IMR-90 (cell line): ENCODE measurements at regions not wholly inside any gene's neighbourhood (a gene's known extent, or its start where the extent isn't known, plus 50 kb on each side); places are given as distances from the start of the nearest gene placed in this dataset.

ENCODE experiments used
- ATAC-seq: fragments of 200-7000 bp; cut with Tn5 transposase; 2 replicates; pipeline ENCODE4 v1.9.1; 2020; ENCODE audit warnings: low read depth, mild to moderate bottlenecking, moderate library complexity
- BruUV-seq: library from RNA; stranded (reverse); fragments of 400-500 nt; replicated peaks from 2 replicates; lab custom pipeline; 2021; lab: Mats Ljungman, UMichigan
- CTCF ChIA-PET: fragments of 300-600 bp; formaldehyde crosslinking; extraction: SDS; loops from one replicate; lab custom pipeline; 2021; ENCODE audit warnings: antibody characterized with exemption; lab: Yijun Ruan, JAX
- POLR2A ChIA-PET: fragments of 300-600 bp; sonication (Branson Sonifier 250); formaldehyde crosslinking; loops from one replicate; lab custom pipeline; 2022; ENCODE audit warnings: antibody characterized with exemption; ENCODE audit not compliant: unreplicated experiment; lab: Charles Lee
- DNase-seq: peaks from one replicate; pipeline ENCODE4 v3.0.0; 2013
- H2AFZ ChIP-seq: replicated peaks from 2 replicates; pipeline ENCODE3; 2013; ENCODE audit warnings: low read length, mild to moderate bottlenecking; ENCODE audit not compliant: poor library complexity
- H2AK5ac ChIP-seq: 2 replicates; pipeline ENCODE4 v1.6.1; 2013; ENCODE audit warnings: low read depth, low read length, inconsistent platforms
- H2AK9ac ChIP-seq: replicated peaks from 2 replicates; pipeline ENCODE3; 2013; ENCODE audit warnings: mild to moderate bottlenecking, low read depth, low read length, moderate library complexity; ENCODE audit not compliant: poor library complexity
- H2BK120ac ChIP-seq: 2 replicates; pipeline ENCODE4 v1.6.1; 2013; ENCODE audit warnings: low read depth, low read length, inconsistent platforms
- H2BK15ac ChIP-seq: 3 replicates; pipeline ENCODE4 v1.6.1; 2013; ENCODE audit warnings: low read depth, low read length, inconsistent platforms
- H2BK20ac ChIP-seq: 2 replicates; pipeline ENCODE4 v1.6.1; 2013; ENCODE audit warnings: low read depth, mild to moderate bottlenecking, inconsistent platforms, low read length, moderate library complexity
- H2BK5ac ChIP-seq: 2 replicates; pipeline ENCODE4 v1.6.1; 2013; ENCODE audit warnings: mild to moderate bottlenecking, low read depth, low read length, inconsistent platforms; ENCODE audit not compliant: poor library complexity, severe bottlenecking
- H3K14ac ChIP-seq: replicated peaks from 2 replicates; pipeline ENCODE4 v1.6.1; 2013; ENCODE audit warnings: low read depth, low read length, inconsistent platforms
- H3K18ac ChIP-seq: 2 replicates; pipeline ENCODE4 v1.6.1; 2013; ENCODE audit warnings: low read depth, low read length, control low read depth
- H3K23ac ChIP-seq: 2 replicates; pipeline ENCODE4 v1.6.1; 2013; ENCODE audit warnings: low read depth, low read length, inconsistent platforms
- H3K27ac ChIP-seq: 2 replicates; pipeline ENCODE4 v1.5.1; 2013; ENCODE audit warnings: mild to moderate bottlenecking, control low read depth, low read length; ENCODE audit not compliant: insufficient read depth
- H3K27me3 ChIP-seq: 2 replicates; pipeline ENCODE4 v1.6.1; 2013; ENCODE audit warnings: low read length; ENCODE audit not compliant: control insufficient read depth, insufficient read depth
- H3K36me3 ChIP-seq: 2 replicates; pipeline ENCODE4 v1.6.1; 2013; ENCODE audit warnings: low read length, mixed read lengths; ENCODE audit not compliant: control insufficient read depth, insufficient read depth
- H3K4ac ChIP-seq: 2 replicates; pipeline ENCODE4 v1.6.1; 2013; ENCODE audit warnings: low read depth, low read length, inconsistent platforms
- H3K4me1 ChIP-seq: 2 replicates; pipeline ENCODE4 v1.6.1; 2013; ENCODE audit warnings: low read length, mixed read lengths; ENCODE audit not compliant: control insufficient read depth, insufficient read depth
- H3K4me2 ChIP-seq: 2 replicates; pipeline ENCODE4 v1.6.1; 2013; ENCODE audit warnings: low read depth, mild to moderate bottlenecking, control low read depth, low read length, moderate library complexity
- H3K4me3 ChIP-seq: 2 replicates; pipeline ENCODE4 v1.5.1; 2013; ENCODE audit warnings: low read depth, mild to moderate bottlenecking, control low read depth, low read length, moderate library complexity; ENCODE audit not compliant: insufficient read depth
- H3K56ac ChIP-seq: 2 replicates; pipeline ENCODE4 v1.6.1; 2013; ENCODE audit warnings: low read length, inconsistent platforms; ENCODE audit not compliant: insufficient read depth; ENCODE audit errors: extremely low read depth
- H3K79me1 ChIP-seq, 2 experiments: 2 replicates each; pipeline ENCODE4 v1.6.1; 2013; ENCODE audit warnings: low read length in 2 of 2, inconsistent platforms in 1 of 2, low read depth in 1 of 2
- H3K9ac ChIP-seq: 2 replicates; pipeline ENCODE4 v1.6.1; 2013; ENCODE audit warnings: low read depth, low read length, control low read depth
- H3K9me1 ChIP-seq: 2 replicates; pipeline ENCODE4 v1.6.1; 2013; ENCODE audit warnings: low read length, inconsistent platforms; ENCODE audit not compliant: insufficient read depth
- H3K9me3 ChIP-seq: 2 replicates; pipeline ENCODE4 v1.6.1; 2013; ENCODE audit warnings: low read length; ENCODE audit not compliant: control insufficient read depth, insufficient read depth
- H4K20me1 ChIP-seq: 2 replicates; pipeline ENCODE4 v1.6.1; 2013; ENCODE audit warnings: low read length, inconsistent platforms; ENCODE audit not compliant: insufficient read depth
- H4K5ac ChIP-seq: 2 replicates; pipeline ENCODE4 v1.6.1; 2013; ENCODE audit warnings: mild to moderate bottlenecking, low read depth, low read length, control low read depth
- H4K8ac ChIP-seq, 2 experiments: 2 replicates each; pipeline ENCODE4 v1.6.1; 2013; ENCODE audit warnings: low read depth in 2 of 2, low read length in 2 of 2, control low read depth in 1 of 2, inconsistent platforms in 1 of 2
- H4K91ac ChIP-seq: 2 replicates; pipeline ENCODE4 v1.6.1; 2013; ENCODE audit warnings: low read depth, low read length, inconsistent platforms; ENCODE audit not compliant: insufficient read depth
- BHLHE40 ChIP-seq: fragments of 150-350 bp; IDR thresholded peaks from 2 replicates; pipeline ENCODE4 v1.6.1; 2016; ENCODE audit warnings: mild to moderate bottlenecking, low read depth, low read length
- CEBPB ChIP-seq: IDR thresholded peaks from 2 replicates; pipeline ENCODE4 v1.6.1; 2012; ENCODE audit warnings: low read depth, low read length, improper control_type of control experiment
- CHD1 ChIP-seq: IDR thresholded peaks from 2 replicates; pipeline ENCODE4 v1.6.1; 2012; ENCODE audit warnings: low read depth, low read length, improper control_type of control experiment
- FOS ChIP-seq: fragments of 150-350 bp; IDR thresholded peaks from 2 replicates; pipeline ENCODE4 v1.6.1; 2016; ENCODE audit warnings: low read depth, low read length
- MAFK ChIP-seq: IDR thresholded peaks from 2 replicates; pipeline ENCODE4 v1.6.1; 2012; ENCODE audit warnings: low read depth, low read length, improper control_type of control experiment
- MAZ ChIP-seq: IDR thresholded peaks from 2 replicates; pipeline ENCODE4 v1.6.1; 2012; ENCODE audit warnings: low read depth, mild to moderate bottlenecking, low read length, improper control_type of control experiment, moderate library complexity, borderline replicate concordance
- MXI1 ChIP-seq: IDR thresholded peaks from 2 replicates; pipeline ENCODE4 v1.6.1; 2012; ENCODE audit warnings: low read depth, mild to moderate bottlenecking, low read length, moderate library complexity, borderline replicate concordance
- NFE2L2 ChIP-seq: fragments of 150-350 bp; IDR thresholded peaks from 2 replicates; pipeline ENCODE4 v1.6.1; 2016; ENCODE audit warnings: low read depth, mild to moderate bottlenecking, low read length
- POLR2A ChIP-seq: IDR thresholded peaks from 2 replicates; pipeline ENCODE4 v1.6.1; 2012; ENCODE audit warnings: mild to moderate bottlenecking, low read depth, low read length
- RAD21 ChIP-seq: IDR thresholded peaks from 2 replicates; pipeline ENCODE4 v1.6.1; 2012; ENCODE audit warnings: low read length, improper control_type of control experiment
- RCOR1 ChIP-seq: IDR thresholded peaks from 2 replicates; pipeline ENCODE4 v1.6.1; 2012; ENCODE audit warnings: mild to moderate bottlenecking, low read length, improper control_type of control experiment; ENCODE audit not compliant: insufficient replicate concordance
- RFX5 ChIP-seq: IDR thresholded peaks from 2 replicates; pipeline ENCODE4 v1.8.0; 2012; ENCODE audit warnings: low read depth, mild to moderate bottlenecking, low read length, moderate library complexity
- WGBS, 2 experiments: methylation state at CpG; one replicate each; pipeline versions ENCODE4 v1.1.5 to v1.1.7; 2013; ENCODE audit warnings: missing lambda C conversion rate in 2 of 2; ENCODE audit not compliant: insufficient read length in 1 of 2; ENCODE audit errors: extremely low coverage in 2 of 2; 5-methylcytosine and 5-hydroxymethylcytosine counted together
- dilution Hi-C: fragments of 300-500 bp; cut with HindIII; formaldehyde crosslinking; loops from one replicate; pipeline ENCODE4 v1.14.3; 2018; ENCODE audit warnings: low sequenced_read_pairs; ENCODE audit not compliant: unreplicated experiment
- in situ Hi-C: fragments of 300-500 bp; cut with MboI; formaldehyde crosslinking; loops from 3 replicates; pipeline ENCODE4 v1.14.3; 2019; ENCODE audit warnings: low sequenced_read_pairs, inconsistent platforms, mixed read lengths
- intact Hi-C: fragments of 100-400 bp; cut with micrococcal nuclease; formaldehyde crosslinking; loops from 2 replicates; pipeline ENCODE4 v1.10.0; 2022
- TF ChIP-seq, protein P1 (sequence below): conservative IDR thresholded peaks from 2 replicates; pipeline ENCODE4 v1.5.1; 2012; ENCODE audit warnings: mild to moderate bottlenecking, low read depth, low read length, improper control_type of control experiment
- TF ChIP-seq, protein P2 (sequence below): fragments of 150-350 bp; IDR thresholded peaks from 2 replicates; pipeline ENCODE4 v1.6.1; 2017; ENCODE audit warnings: mild to moderate bottlenecking, antibody characterized with exemption, low read length, low read depth
- TF ChIP-seq, protein P3 (sequence below): fragments of 150-350 bp; IDR thresholded peaks from 2 replicates; pipeline ENCODE4 v1.6.1; 2016; ENCODE audit warnings: low read depth, mild to moderate bottlenecking, low read length, moderate library complexity, borderline replicate concordance

DNA sequence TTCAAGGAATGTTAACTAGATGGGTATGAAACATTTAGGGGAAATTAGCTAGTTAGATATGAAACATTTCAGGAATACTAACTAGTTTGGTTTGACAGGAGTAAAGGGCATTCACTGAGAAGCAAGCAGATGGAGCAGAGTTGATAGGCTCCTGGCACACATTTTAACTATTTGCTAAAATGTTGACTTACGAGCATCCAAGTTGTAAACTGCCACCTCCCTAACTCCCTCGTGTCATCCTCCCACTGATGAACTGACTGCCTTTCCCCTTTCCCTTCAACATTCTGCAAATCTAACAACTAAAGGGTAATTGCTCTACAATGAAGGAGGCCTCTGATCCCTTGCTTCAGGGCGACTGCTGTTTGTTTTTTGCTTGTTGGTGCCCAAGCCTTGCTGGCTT is 580.4 kb upstream of the FAM98A start:
- Histone ChIP-seq H2BK120ac (no peak overlapping the region), H3K4ac (no peak overlapping the region), H3K56ac (no peak overlapping the region), H3K36me3 (no peaks in the 10 kb centered on the region), H4K91ac (no peak overlapping the region), H3K14ac (no peak overlapping the region), H3K4me2 (no peak overlapping the region), H4K20me1 (no peaks in the 10 kb centered on the region), H3K27me3 (no peaks in the 10 kb centered on the region), H4K8ac (no peak overlapping the region), H3K4me3 (no peak overlapping the region), H3K9me1 (no peaks in the 10 kb centered on the region), H2BK15ac (no peak overlapping the region), H2AFZ (no peak overlapping the region), H3K9me3 (peaks cover 11% of the 10 kb centered on the region), H4K5ac (no peak overlapping the region), H3K18ac (no peak overlapping the region), H2BK5ac (no peak overlapping the region), H2AK5ac (no peak overlapping the region), H3K23ac (no peak overlapping the region), H3K79me1 (no peaks in the 10 kb centered on the region), H2AK9ac (no peak overlapping the region), H2BK20ac (no peak overlapping the region), H3K4me1 (no peaks in the 10 kb centered on the region), H3K9ac (no peak overlapping the region), H3K27ac (no peak overlapping the region)
- DNase-seq: no peak
- no peak for TF ChIP-seq MAZ
- TF ChIP-seq, protein P1, sequence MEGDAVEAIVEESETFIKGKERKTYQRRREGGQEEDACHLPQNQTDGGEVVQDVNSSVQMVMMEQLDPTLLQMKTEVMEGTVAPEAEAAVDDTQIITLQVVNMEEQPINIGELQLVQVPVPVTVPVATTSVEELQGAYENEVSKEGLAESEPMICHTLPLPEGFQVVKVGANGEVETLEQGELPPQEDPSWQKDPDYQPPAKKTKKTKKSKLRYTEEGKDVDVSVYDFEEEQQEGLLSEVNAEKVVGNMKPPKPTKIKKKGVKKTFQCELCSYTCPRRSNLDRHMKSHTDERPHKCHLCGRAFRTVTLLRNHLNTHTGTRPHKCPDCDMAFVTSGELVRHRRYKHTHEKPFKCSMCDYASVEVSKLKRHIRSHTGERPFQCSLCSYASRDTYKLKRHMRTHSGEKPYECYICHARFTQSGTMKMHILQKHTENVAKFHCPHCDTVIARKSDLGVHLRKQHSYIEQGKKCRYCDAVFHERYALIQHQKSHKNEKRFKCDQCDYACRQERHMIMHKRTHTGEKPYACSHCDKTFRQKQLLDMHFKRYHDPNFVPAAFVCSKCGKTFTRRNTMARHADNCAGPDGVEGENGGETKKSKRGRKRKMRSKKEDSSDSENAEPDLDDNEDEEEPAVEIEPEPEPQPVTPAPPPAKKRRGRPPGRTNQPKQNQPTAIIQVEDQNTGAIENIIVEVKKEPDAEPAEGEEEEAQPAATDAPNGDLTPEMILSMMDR: no peak
- TF ChIP-seq MAFK: no peak
- no peak for TF ChIP-seq BHLHE40
- TF ChIP-seq, protein P2, sequence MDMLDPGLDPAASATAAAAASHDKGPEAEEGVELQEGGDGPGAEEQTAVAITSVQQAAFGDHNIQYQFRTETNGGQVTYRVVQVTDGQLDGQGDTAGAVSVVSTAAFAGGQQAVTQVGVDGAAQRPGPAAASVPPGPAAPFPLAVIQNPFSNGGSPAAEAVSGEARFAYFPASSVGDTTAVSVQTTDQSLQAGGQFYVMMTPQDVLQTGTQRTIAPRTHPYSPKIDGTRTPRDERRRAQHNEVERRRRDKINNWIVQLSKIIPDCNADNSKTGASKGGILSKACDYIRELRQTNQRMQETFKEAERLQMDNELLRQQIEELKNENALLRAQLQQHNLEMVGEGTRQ: no peak
- TF ChIP-seq MXI1: no peak
- no peak for TF ChIP-seq FOS
- TF ChIP-seq, protein P3, sequence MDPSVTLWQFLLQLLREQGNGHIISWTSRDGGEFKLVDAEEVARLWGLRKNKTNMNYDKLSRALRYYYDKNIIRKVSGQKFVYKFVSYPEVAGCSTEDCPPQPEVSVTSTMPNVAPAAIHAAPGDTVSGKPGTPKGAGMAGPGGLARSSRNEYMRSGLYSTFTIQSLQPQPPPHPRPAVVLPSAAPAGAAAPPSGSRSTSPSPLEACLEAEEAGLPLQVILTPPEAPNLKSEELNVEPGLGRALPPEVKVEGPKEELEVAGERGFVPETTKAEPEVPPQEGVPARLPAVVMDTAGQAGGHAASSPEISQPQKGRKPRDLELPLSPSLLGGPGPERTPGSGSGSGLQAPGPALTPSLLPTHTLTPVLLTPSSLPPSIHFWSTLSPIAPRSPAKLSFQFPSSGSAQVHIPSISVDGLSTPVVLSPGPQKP: no peak
- TF ChIP-seq RCOR1: no peak
- TF ChIP-seq NFE2L2: no peak
- no peak for TF ChIP-seq CEBPB
- TF ChIP-seq POLR2A: no peak
- TF ChIP-seq RAD21: no peak
- TF ChIP-seq RFX5: no peak
- no peak for TF ChIP-seq CHD1
- no TSS peak for BruUV-seq
- ChIA-PET CTCF (no interaction called here), POLR2A (no interaction called here)
- in situ Hi-C loops (no loop called here), intact Hi-C loops (no loop called here), dilution Hi-C loops (no loop called here)
- no peak for ATAC-seq
- no CpG with 5 or more reads among the region's 3 CpGs for WGBS, 2 experiments
